CD4-positive, alpha-beta memory T cell (primary cell): ENCODE measurements at regions not wholly inside any gene's neighbourhood (a gene's known extent, or its start where the extent isn't known, plus 50 kb on each side); places are given as distances from the start of the nearest gene placed in this dataset.

Experiments used
- CTCF ChIA-PET: fragments of 350-600 bp; sonication (Branson Sonifier 250); formaldehyde crosslinking; loops from one replicate; lab custom pipeline; 2021; ENCODE audit warnings: inconsistent platforms; ENCODE audit not compliant: partially characterized antibody; lab: Charles Lee
- POLR2A ChIA-PET: fragments of 350-600 bp; sonication (Branson Sonifier 250); formaldehyde crosslinking; loops from one replicate; lab custom pipeline; 2021; ENCODE audit not compliant: partially characterized antibody; lab: Charles Lee
- DNase-seq, 5 donors: peaks; one replicate each; pipeline versions ENCODE4 v3.0.0 to v3.0.0-alpha.2; 2020 to 2022; ENCODE audit warnings: mixed read lengths in 1 of 5
- H3K27ac ChIP-seq: one replicate; pipeline ENCODE4 v1.7.0; 2013; ENCODE audit warnings: low read depth, low read length
- H3K27me3 ChIP-seq: 2 replicates; pipeline ENCODE4 v1.7.0; 2013; ENCODE audit warnings: mild to moderate bottlenecking, low read length, moderate library complexity; ENCODE audit not compliant: insufficient read depth
- H3K36me3 ChIP-seq: 2 replicates; pipeline ENCODE4 v1.7.0; 2013; ENCODE audit warnings: mild to moderate bottlenecking, low read length, moderate library complexity; ENCODE audit not compliant: insufficient read depth
- H3K4me1 ChIP-seq: 2 replicates; pipeline ENCODE4 v1.7.0; 2013; ENCODE audit warnings: mild to moderate bottlenecking, low read length, moderate library complexity; ENCODE audit not compliant: insufficient read depth
- H3K4me3 ChIP-seq, 2 donors: one replicate each; pipeline ENCODE4 v1.7.0; 2013; ENCODE audit warnings: low read length in 2 of 2, mild to moderate bottlenecking in 1 of 2
- H3K9me3 ChIP-seq, 2 donors: one replicate each; pipeline ENCODE4 v1.7.0; 2013; ENCODE audit warnings: low read length in 2 of 2, control low read depth in 1 of 2; ENCODE audit not compliant: control insufficient read depth in 1 of 2
- H3K27ac Mint-ChIP-seq, 7 donors: one replicate each; pipeline ENCODE4 v1.8.0; 2020 to 2021; ENCODE audit warnings: mixed read lengths in 7 of 7, mild to moderate bottlenecking in 6 of 7, inconsistent platforms in 3 of 7, moderate library complexity in 3 of 7
- H3K27me3 Mint-ChIP-seq, 2 donors: one replicate each; pipeline ENCODE4 v1.8.0; 2020 to 2021; ENCODE audit warnings: mixed read lengths in 2 of 2
- H3K36me3 Mint-ChIP-seq, 2 donors: one replicate each; pipeline ENCODE4 v1.8.0; 2020 to 2021; ENCODE audit warnings: mixed read lengths in 2 of 2, inconsistent platforms in 1 of 2, mild to moderate bottlenecking in 1 of 2
- H3K4me1 Mint-ChIP-seq, 4 donors: one replicate each; pipeline ENCODE4 v1.8.0; 2020 to 2021; ENCODE audit warnings: mixed read lengths in 4 of 4, mild to moderate bottlenecking in 1 of 4
- H3K4me3 Mint-ChIP-seq, 8 donors: one replicate each; pipeline ENCODE4 v1.8.0; 2020 to 2021; ENCODE audit warnings: mixed read lengths in 8 of 8, mild to moderate bottlenecking in 7 of 8, moderate library complexity in 6 of 8, inconsistent platforms in 3 of 8
- H3K9me3 Mint-ChIP-seq, 8 donors: one replicate each; pipeline ENCODE4 v1.8.0; 2020 to 2021; ENCODE audit warnings: mixed read lengths in 8 of 8, mild to moderate bottlenecking in 5 of 8, inconsistent platforms in 3 of 8, moderate library complexity in 1 of 8
- intact Hi-C: fragments of 100-400 bp; cut with micrococcal nuclease; formaldehyde crosslinking; loops from one replicate; pipeline ENCODE4 v1.15.1; 2023

- intact Hi-C loops = no loop called here
- peak overlapping the region in 7 of 8 donors; percentile 26 to 64 (median 39) for H3K4me3 Mint-ChIP-seq
- H3K36me3 ChIP-seq = no peaks in the 10 kb centered on the region
- no peak overlapping the region for H3K4me3 ChIP-seq
- H3K27me3 ChIP-seq = no peaks in the 10 kb centered on the region
- no peaks in the 10 kb centered on the region for H3K36me3 Mint-ChIP-seq
- no peak overlapping the region for H3K27ac ChIP-seq
- H3K27me3 Mint-ChIP-seq = no peaks in the 10 kb centered on the region
- POLR2A ChIA-PET = interaction anchor here (1.8 kb wide), 1 partner anchor 10 kb away, joined by 4 read pairs; no protein-coding TSS in a partner anchor
- no peaks in the 10 kb centered on the region for H3K9me3 Mint-ChIP-seq
- H3K27ac Mint-ChIP-seq = peak overlapping the region in 6 of 7 donors; percentile 15 to 81 (median 62)
- H3K4me1 ChIP-seq = peaks cover 21% of the 10 kb centered on the region
- peaks cover 16 to 36% (median 21%) of the 10 kb centered on the region in 4 donors for H3K4me1 Mint-ChIP-seq
- peak in 2 of 5 donors; percentile 12 to 29 for DNase-seq
- CTCF ChIA-PET = interaction anchor here (1.2 kb wide), 1 partner anchor 53 kb away, joined by 3 read pairs; no protein-coding TSS in a partner anchor
- H3K9me3 ChIP-seq = no peaks in the 10 kb centered on the region
Measured at GRCh38 chr3:106184540-106185457, 316.0 kb upstream of the CBLB start.

GRCh38 chr3:106185949-106186348, 317.1 kb upstream of the CBLB start:
- Histone ChIP-seq H3K36me3 (no peaks in the 10 kb centered on the region), H3K27me3 (no peaks in the 10 kb centered on the region), H3K4me1 (peaks cover 21% of the 10 kb centered on the region), H3K9me3 (no peaks in the 10 kb centered on the region), H3K4me3 (no peak overlapping the region), H3K27ac (no peak overlapping the region)
- Mint-ChIP-seq H3K36me3 (no peaks in the 10 kb centered on the region), H3K9me3 (no peaks in the 10 kb centered on the region), H3K4me3 (peak overlapping the region in 1 of 8 donors; percentile 12), H3K4me1 (peaks cover 15 to 36% (median 20%) of the 10 kb centered on the region in 4 donors), H3K27me3 (no peaks in the 10 kb centered on the region), H3K27ac (peak overlapping the region in 1 of 7 donors; percentile 80)
- DNase-seq = no peak
- intact Hi-C loops = no loop called here
- ChIA-PET POLR2A (interaction anchor here (1.8 kb wide), 1 partner anchor 11 kb away, joined by 4 read pairs; no protein-coding TSS in a partner anchor), CTCF (interaction anchor here (1.2 kb wide), 1 partner anchor 54 kb away, joined by 3 read pairs; no protein-coding TSS in a partner anchor)

- H3K27me3 ChIP-seq = no peaks in the 10 kb centered on the region
- Mint-ChIP-seq H3K27me3 (no peaks in the 10 kb centered on the region), H3K9me3 (peaks cover 0 to 7% (median 0%) of the 10 kb centered on the region in 8 donors), H3K36me3 (peaks cover 0 to 6% of the 10 kb centered on the region in 2 donors), H3K4me3 (no peak overlapping the region), H3K4me1 (peaks cover 2 to 11% (median 4%) of the 10 kb centered on the region in 4 donors), H3K27ac (no peak overlapping the region)
- no peaks in the 10 kb centered on the region for H3K9me3 ChIP-seq
- peaks cover 4% of the 10 kb centered on the region for H3K4me1 ChIP-seq
- no peak for DNase-seq
- no peaks in the 10 kb centered on the region for H3K36me3 ChIP-seq
- no peak overlapping the region for H3K4me3 ChIP-seq
- intact Hi-C loops = no loop called here
- no peak overlapping the region for H3K27ac ChIP-seq
- ChIA-PET CTCF (no interaction called here), POLR2A (interaction anchor here (0.6 kb wide), 1 partner anchor 11 kb away, joined by 4 read pairs; no protein-coding TSS in a partner anchor)
Measured at GRCh38 chr3:106190296-106190695, 321.5 kb upstream of the CBLB start.

GRCh38 chr3:106191211-106191610, 322.4 kb upstream of the CBLB start:
- H3K27me3 ChIP-seq = no peaks in the 10 kb centered on the region
- intact Hi-C loops = no loop called here
- H3K4me3 ChIP-seq = no peak overlapping the region
- Mint-ChIP-seq H3K4me1 (peaks cover 0 to 2% (median 0%) of the 10 kb centered on the region in 4 donors), H3K9me3 (peaks cover 0 to 7% (median 0%) of the 10 kb centered on the region in 8 donors), H3K4me3 (no peak overlapping the region), H3K27me3 (no peaks in the 10 kb centered on the region), H3K27ac (no peak overlapping the region), H3K36me3 (peaks cover 0 to 6% of the 10 kb centered on the region in 2 donors)
- CTCF ChIA-PET = no interaction called here
- H3K27ac ChIP-seq = no peak overlapping the region
- POLR2A ChIA-PET = interaction anchor here (0.7 kb wide), 1 partner anchor 9 kb away, joined by 3 read pairs; no protein-coding TSS in a partner anchor
- no peaks in the 10 kb centered on the region for H3K4me1 ChIP-seq
- no peaks in the 10 kb centered on the region for H3K9me3 ChIP-seq
- DNase-seq = no peak
- H3K36me3 ChIP-seq = no peaks in the 10 kb centered on the region

DNA sequence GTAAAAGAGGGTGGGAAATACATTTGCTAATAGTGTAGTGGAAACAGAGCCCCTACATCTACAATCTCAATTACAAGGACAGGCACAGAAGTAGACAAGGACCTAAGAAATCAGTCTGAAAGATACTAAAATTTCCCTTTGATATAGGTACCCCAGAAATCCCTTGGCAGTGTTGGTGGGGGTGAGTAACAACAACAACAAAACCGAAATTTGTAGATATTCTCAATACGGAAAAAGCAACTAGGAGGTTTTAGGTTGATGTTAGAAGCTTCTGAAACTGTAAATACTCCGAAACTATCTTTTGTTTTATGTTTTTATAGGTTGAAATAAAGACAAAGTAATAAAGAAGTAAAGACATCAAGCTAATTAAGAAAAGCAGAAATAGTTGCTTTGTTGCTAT, 323.1 kb upstream of the CBLB start:
- Histone ChIP-seq H3K4me1 (no peaks in the 10 kb centered on the region), H3K4me3 (no peak overlapping the region), H3K9me3 (no peaks in the 10 kb centered on the region), H3K27ac (no peak overlapping the region), H3K36me3 (no peaks in the 10 kb centered on the region), H3K27me3 (no peaks in the 10 kb centered on the region)
- ChIA-PET POLR2A (no interaction called here), CTCF (no interaction called here)
- Mint-ChIP-seq H3K4me1 (no peaks in the 10 kb centered on the region), H3K27ac (no peak overlapping the region), H3K4me3 (no peak overlapping the region), H3K27me3 (no peaks in the 10 kb centered on the region), H3K36me3 (peaks cover 0 to 10% of the 10 kb centered on the region in 2 donors), H3K9me3 (peaks cover 0 to 7% (median 0%) of the 10 kb centered on the region in 8 donors)
- intact Hi-C loops = no loop called here
- no peak for DNase-seq

- ChIA-PET POLR2A (no interaction called here), CTCF (no interaction called here)
- H3K4me3 ChIP-seq = no peak overlapping the region
- no peak overlapping the region for H3K27ac ChIP-seq
- peaks cover 0 to 2% of the 10 kb centered on the region in 2 donors for H3K27me3 Mint-ChIP-seq
- peaks cover 0 to 19% of the 10 kb centered on the region in 2 donors for H3K36me3 Mint-ChIP-seq
- no peak overlapping the region for H3K4me3 Mint-ChIP-seq
- no peaks in the 10 kb centered on the region for H3K9me3 ChIP-seq
- no peaks in the 10 kb centered on the region for H3K36me3 ChIP-seq
- no peak overlapping the region for H3K27ac Mint-ChIP-seq
- intact Hi-C loops = no loop called here
- no peak for DNase-seq
- H3K9me3 Mint-ChIP-seq = peaks cover 0 to 7% (median 0%) of the 10 kb centered on the region in 8 donors
- no peaks in the 10 kb centered on the region for H3K4me1 ChIP-seq
- no peaks in the 10 kb centered on the region for H3K27me3 ChIP-seq
- peaks cover 3 to 8% (median 4%) of the 10 kb centered on the region in 4 donors for H3K4me1 Mint-ChIP-seq
Measured at GRCh38 chr3:106193876-106194275, 325.1 kb upstream of the CBLB start.

DNA sequence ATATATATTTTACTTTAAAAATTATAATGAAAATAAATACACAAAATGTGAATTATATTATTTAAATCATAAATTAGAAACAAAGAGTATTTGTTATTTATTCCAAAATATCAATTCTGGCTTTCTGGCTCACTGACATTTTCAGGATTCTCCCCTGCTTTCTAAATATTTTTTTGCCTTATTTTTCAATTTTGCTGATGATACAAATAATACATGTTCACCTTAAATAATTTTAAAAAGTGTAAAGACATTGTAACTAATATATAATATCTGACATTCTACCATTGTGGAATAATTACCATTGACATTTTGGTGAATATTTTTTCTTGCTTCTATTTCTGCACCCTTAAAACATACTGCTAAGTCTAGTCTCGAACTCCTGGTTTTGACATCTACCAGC, 325.9 kb upstream of the CBLB start:
- Mint-ChIP-seq H3K36me3 (peaks cover 0 to 19% of the 10 kb centered on the region in 2 donors), H3K27ac (no peak overlapping the region), H3K9me3 (peaks cover 0 to 7% (median 0%) of the 10 kb centered on the region in 8 donors), H3K27me3 (peaks cover 0 to 2% of the 10 kb centered on the region in 2 donors), H3K4me3 (no peak overlapping the region), H3K4me1 (peaks cover 3 to 8% (median 4%) of the 10 kb centered on the region in 4 donors)
- intact Hi-C loops = no loop called here
- POLR2A ChIA-PET = no interaction called here
- CTCF ChIA-PET = no interaction called here
- no peak overlapping the region for H3K4me3 ChIP-seq
- no peaks in the 10 kb centered on the region for H3K27me3 ChIP-seq
- DNase-seq = no peak
- H3K36me3 ChIP-seq = no peaks in the 10 kb centered on the region
- no peaks in the 10 kb centered on the region for H3K9me3 ChIP-seq
- H3K4me1 ChIP-seq = no peaks in the 10 kb centered on the region
- H3K27ac ChIP-seq = no peak overlapping the region
